ENCODE measurements at regions not wholly inside any gene's neighbourhood (a gene's known extent, or its start where the extent isn't known, plus 50 kb on each side); places are given as distances from the start of the nearest gene placed in this dataset.

- no peaks in the 10 kb centered on the region for H3K36me3 ChIP-seq (ENCODE audit: control insufficient read depth in 1 of 2, insufficient read depth in 2 of 2, low read length in 2 of 2)
- ChIA-PET POLR2A (no interaction called here), RAD21 (ENCODE audit: low non-redundant PET in 1 of 2, low total read pairs in 2 of 2, uncharacterized antibody in 2 of 2, unreplicated experiment in 2 of 2) (no interaction called here), CTCF (no interaction called here)
- no peak overlapping the region for H3K4me2 ChIP-seq (ENCODE audit: low read length)
- ATAC-seq (no peak), DNase-seq (ENCODE audit: low read depth, low spot score) (no peak)
- no peak for TF ChIP-seq FOSL1 (IDR thresholded peaks at IDR 0.05; ENCODE audit: low read depth)
- TF ChIP-seq SRF (IDR thresholded peaks at IDR 0.05; ENCODE audit: low read depth) = no peak
- no peak for TF ChIP-seq ZNF274 (IDR thresholded peaks at IDR 0.05; ENCODE audit: low read depth, low read length)
- no peak for TF ChIP-seq REST (IDR thresholded peaks at IDR 0.05; ENCODE audit: low read depth)
- no peak for TF ChIP-seq EZH2phosphoT487 (IDR thresholded peaks at IDR 0.05; ENCODE audit: borderline replicate concordance)
- no peak for TF ChIP-seq CBX3 (IDR thresholded peaks at IDR 0.05; ENCODE audit: low read depth)
- TF ChIP-seq RAD21 (IDR thresholded peaks at IDR 0.05; ENCODE audit: low read depth) = no peak
- TF ChIP-seq ZBTB33 (IDR thresholded peaks at IDR 0.05; ENCODE audit: extremely low read depth, insufficient replicate concordance, low read length) = no peak
- TF ChIP-seq CTCF (IDR thresholded peaks at IDR 0.05 in 2 of 3, conservative IDR thresholded peaks at IDR 0.05 in 1 of 3; ENCODE audit: borderline replicate concordance in 1 of 3, insufficient read depth in 1 of 3, low read depth in 2 of 3, low read length in 2 of 3) = no peak
- no peak for TF ChIP-seq ELF1 (IDR thresholded peaks at IDR 0.05; ENCODE audit: borderline replicate concordance, low read depth)
- no peak for TF ChIP-seq SIN3A (IDR thresholded peaks at IDR 0.05; ENCODE audit: low read depth)
- TF ChIP-seq ZFX (IDR thresholded peaks at IDR 0.05) = no peak
- H3K4me3 ChIP-seq (replicated peaks in 1 of 2; ENCODE audit: low read depth in 1 of 2, low read length in 2 of 2) = no peak overlapping the region
- no peak overlapping the region for H3K9ac ChIP-seq (ENCODE audit: low read length)
- intact Hi-C loops (cut with micrococcal nuclease) = no loop called here
- no peaks in the 10 kb centered on the region for H3K27me3 ChIP-seq (ENCODE audit: insufficient read depth, low read length)
- H2AFZ ChIP-seq (ENCODE audit: low read depth, low read length, poor library complexity, severe bottlenecking) = no peak overlapping the region
- H3K79me2 ChIP-seq (ENCODE audit: insufficient read depth, low read length) = no peaks in the 10 kb centered on the region
- no peaks in the 10 kb centered on the region for H3K9me3 ChIP-seq (ENCODE audit: control insufficient read depth in 1 of 2, insufficient read depth in 1 of 2, low read depth in 1 of 2, low read length in 2 of 2)
- H3K4me1 ChIP-seq (ENCODE audit: control insufficient read depth in 1 of 2, insufficient read depth in 2 of 2, low read length in 2 of 2) = no peaks in the 10 kb centered on the region
- BruUV-seq (replicated peaks) = no TSS peak
- H3K9me2 ChIP-seq (ENCODE audit: insufficient read depth) = no peaks in the 10 kb centered on the region
- H4K20me1 ChIP-seq (ENCODE audit: insufficient read depth) = no peaks in the 10 kb centered on the region
- H3K27ac ChIP-seq (ENCODE audit: low read depth, low read length) = no peak overlapping the region
Measured at GRCh38 chr13:105089858-105090643, 1445.4 kb downstream of the EFNB2 start.

Data from HCT116 (cell line).